H1 (cell line): ENCODE measurements at regions not wholly inside any gene's neighbourhood (a gene's known extent, or its start where the extent isn't known, plus 50 kb on each side); places are given as distances from the start of the nearest gene placed in this dataset.
A peak's percentile ranks its signal among the peaks of the same experiment; 100 is the strongest.

Experiments used
- ASH2L ChIP-seq: fragments of 200-600, 300-600 bp; sonication (generic); IDR thresholded peaks from one replicate; pipeline ENCODE4 v1.7.1; 2017; ENCODE audit warnings: low read length
- BRCA1 ChIP-seq: IDR thresholded peaks from 2 replicates; pipeline ENCODE4 v1.6.1; 2012; ENCODE audit warnings: low read depth, low read length, improper control_type of control experiment
- CBX5 ChIP-seq: fragments of 300-800, 300-1000 bp; sonication (generic); IDR thresholded peaks from 2 replicates; pipeline ENCODE4 v1.7.1; 2016; ENCODE audit warnings: antibody characterized with exemption, low read length, low read depth
- CEBPB ChIP-seq: IDR thresholded peaks from 2 replicates; pipeline ENCODE4 v1.6.1; 2012; ENCODE audit warnings: low read depth, low read length
- CHD1 ChIP-seq: IDR thresholded peaks from 2 replicates; pipeline ENCODE4 v1.6.1; 2012; ENCODE audit warnings: low read depth, low read length, improper control_type of control experiment
- CTBP2 ChIP-seq: IDR thresholded peaks from 2 replicates; pipeline ENCODE4 v1.7.0; 2011; ENCODE audit warnings: borderline replicate concordance, mild to moderate bottlenecking, moderate library complexity, mixed read lengths, low read length; ENCODE audit not compliant: insufficient read depth, insufficient read length
- EP300 ChIP-seq, 2 experiments: IDR thresholded peaks; 1 replicate in 1 of 2; 2 replicates in 1 of 2; pipeline ENCODE4 v1.6.1; 2011 to 2012; ENCODE audit warnings: low read depth in 2 of 2, low read length in 2 of 2, mild to moderate bottlenecking in 2 of 2, borderline replicate concordance in 1 of 2, inconsistent platforms in 1 of 2, moderate library complexity in 1 of 2
- FOSL1 ChIP-seq: IDR thresholded peaks from 2 replicates; pipeline ENCODE4 v1.6.1; 2011; ENCODE audit warnings: mild to moderate bottlenecking, low read depth, low read length, moderate library complexity; ENCODE audit not compliant: insufficient read depth
- GTF2F1 ChIP-seq: IDR thresholded peaks from 2 replicates; pipeline ENCODE4 v1.6.1; 2012; ENCODE audit warnings: low read depth, low read length, improper control_type of control experiment, borderline replicate concordance
- KDM5A ChIP-seq: fragments of 200-600 bp; IDR thresholded peaks from 2 replicates; pipeline ENCODE4 v1.7.1; 2012; ENCODE audit warnings: mild to moderate bottlenecking, low read length, inconsistent platforms, mixed read lengths
- POU5F1 ChIP-seq: IDR thresholded peaks from 2 replicates; pipeline ENCODE4 v1.6.1; 2011; ENCODE audit warnings: low read depth, mild to moderate bottlenecking, low read length, moderate library complexity
- RAD21 ChIP-seq, 2 experiments: IDR thresholded peaks in 1 of 2; conservative IDR thresholded peaks in 1 of 2; 2 replicates each; pipeline ENCODE4 v1.6.1; 2011; ENCODE audit warnings: low read depth in 2 of 2, low read length in 2 of 2, improper control_type of control experiment in 1 of 2, inconsistent platforms in 1 of 2, mild to moderate bottlenecking in 1 of 2, moderate library complexity in 1 of 2
- RBBP5 ChIP-seq: IDR thresholded peaks from 2 replicates; pipeline ENCODE4 v1.7.1; 2012; ENCODE audit warnings: low read depth, mild to moderate bottlenecking, inconsistent platforms, low read length, moderate library complexity, borderline replicate concordance
- RFX5 ChIP-seq: IDR thresholded peaks from 2 replicates; pipeline ENCODE4 v1.6.1; 2011; ENCODE audit warnings: low read depth, low read length, improper control_type of control experiment, borderline replicate concordance
- RNF2 ChIP-seq: fragments of 200-900, 300-1000 bp; sonication (generic); IDR thresholded peaks from 2 replicates; pipeline ENCODE4 v1.7.1; 2016; ENCODE audit warnings: borderline replicate concordance, low read depth, mild to moderate bottlenecking, antibody characterized with exemption, low read length; ENCODE audit not compliant: poor library complexity, severe bottlenecking; ENCODE audit errors: missing control alignments
- SAP30 ChIP-seq: fragments of 300-600 bp; sonication (generic); IDR thresholded peaks from 2 replicates; pipeline ENCODE4 v1.7.1; 2012; ENCODE audit warnings: low read length, moderate library complexity, mild to moderate bottlenecking, inconsistent platforms; ENCODE audit not compliant: insufficient read depth, insufficient replicate concordance
- SIX5 ChIP-seq: IDR thresholded peaks from 2 replicates; pipeline ENCODE4 v1.6.1; 2011; ENCODE audit warnings: mild to moderate bottlenecking, low read depth, low read length
- SP2 ChIP-seq: IDR thresholded peaks from 2 replicates; pipeline ENCODE4 v1.6.1; 2012; ENCODE audit warnings: mild to moderate bottlenecking, low read length, inconsistent platforms
- SP4 ChIP-seq: IDR thresholded peaks from 2 replicates; pipeline ENCODE4 v1.6.1; 2012; ENCODE audit warnings: low read length, inconsistent platforms
- SUZ12 ChIP-seq: fragments of 200-600 bp; sonication (generic); IDR thresholded peaks from 2 replicates; pipeline ENCODE4 v1.6.1; 2012; ENCODE audit warnings: mild to moderate bottlenecking, inconsistent platforms, low read length, moderate library complexity, mixed read lengths
- TAF1 ChIP-seq: IDR thresholded peaks from 2 replicates; pipeline ENCODE4 v1.6.1; 2011; ENCODE audit warnings: mild to moderate bottlenecking, low read depth, low read length
- TCF12 ChIP-seq: IDR thresholded peaks from 2 replicates; pipeline ENCODE4 v1.6.1; 2011; ENCODE audit warnings: low read depth, mild to moderate bottlenecking, low read length
- TF ChIP-seq, protein P1 (sequence below): IDR thresholded peaks from 2 replicates; pipeline ENCODE4 v1.6.1; 2012; ENCODE audit warnings: low read length, inconsistent platforms

DNA sequence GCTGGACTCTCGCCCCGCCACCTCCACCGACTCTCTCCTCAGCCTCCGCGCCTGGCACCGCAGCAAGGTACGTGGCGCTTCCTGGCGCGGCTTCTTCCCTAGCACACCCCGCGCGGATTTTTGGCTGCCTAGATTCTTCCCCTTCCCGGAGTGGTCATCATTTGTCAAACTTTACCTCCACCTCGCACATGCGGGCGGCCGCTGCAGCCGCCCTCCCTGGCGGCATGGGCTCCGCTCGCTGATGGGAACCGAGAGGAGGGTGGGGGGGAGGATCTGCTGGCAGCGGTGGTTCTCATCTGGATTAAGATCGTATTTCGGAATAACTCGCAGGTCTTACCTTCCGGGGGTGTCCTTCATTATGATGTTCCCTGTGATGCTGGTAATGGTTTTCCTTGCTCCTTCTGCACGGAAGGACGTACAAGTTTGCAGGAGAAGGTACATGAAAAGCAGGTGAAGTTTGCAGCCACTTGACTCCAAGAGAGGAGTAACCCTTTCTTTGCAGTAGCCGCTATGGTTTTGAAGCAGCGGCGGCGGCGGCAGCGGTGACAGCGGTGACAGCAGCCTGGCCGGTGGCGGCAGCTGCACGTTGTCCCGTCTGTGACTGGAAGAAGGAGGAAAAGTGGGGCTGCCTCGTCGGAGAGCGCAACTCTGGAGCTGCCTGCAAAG lies 2183.9 kb upstream of the TENM3 start (continued):
- TF ChIP-seq EP300 (IDR thresholded peaks at IDR 0.05; ENCODE audit: borderline replicate concordance in 1 of 2, low read depth in 2 of 2, low read length in 2 of 2) (no peak), RFX5 (no peak), ASH2L (peak; percentile 82), SIX5 (no peak), TCF12 (no peak), SP4 (no peak), RBBP5 (peak; percentile 29; the same call in 1 of the 2 replicates), SUZ12 (peak; percentile 21; the same call in 1 of the 2 replicates), RAD21 (IDR thresholded peaks at IDR 0.05 in 1 of 2, conservative IDR thresholded peaks at IDR 0.05 in 1 of 2; ENCODE audit: low read depth in 2 of 2, low read length in 2 of 2) (no peak), SP2 (no peak), CBX5 (no peak), SAP30 (peak; percentile 42), CHD1 (no peak), CTBP2 (peak; percentile 14), GTF2F1 (no peak), TAF1 (no peak), BRCA1 (no peak), POU5F1 (no peak), KDM5A (no peak), RNF2 (peak; percentile 46), CEBPB (no peak), FOSL1 (no peak)
- TF ChIP-seq, protein P1, sequence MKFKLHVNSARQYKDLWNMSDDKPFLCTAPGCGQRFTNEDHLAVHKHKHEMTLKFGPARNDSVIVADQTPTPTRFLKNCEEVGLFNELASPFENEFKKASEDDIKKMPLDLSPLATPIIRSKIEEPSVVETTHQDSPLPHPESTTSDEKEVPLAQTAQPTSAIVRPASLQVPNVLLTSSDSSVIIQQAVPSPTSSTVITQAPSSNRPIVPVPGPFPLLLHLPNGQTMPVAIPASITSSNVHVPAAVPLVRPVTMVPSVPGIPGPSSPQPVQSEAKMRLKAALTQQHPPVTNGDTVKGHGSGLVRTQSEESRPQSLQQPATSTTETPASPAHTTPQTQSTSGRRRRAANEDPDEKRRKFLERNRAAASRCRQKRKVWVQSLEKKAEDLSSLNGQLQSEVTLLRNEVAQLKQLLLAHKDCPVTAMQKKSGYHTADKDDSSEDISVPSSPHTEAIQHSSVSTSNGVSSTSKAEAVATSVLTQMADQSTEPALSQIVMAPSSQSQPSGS: no peak
